WTC11 (cell line): ENCODE measurements at regions not wholly inside any gene's neighbourhood (a gene's known extent, or its start where the extent isn't known, plus 50 kb on each side); places are given as distances from the start of the nearest gene placed in this dataset.

Experiments
- ATAC-seq: fragments of 200-7000 bp; cut with Tn5 transposase; 2 replicates; pipeline ENCODE4 v1.10.0; 2021; ENCODE audit warnings: mild to moderate bottlenecking, moderate library complexity
- CTCF ChIA-PET: fragments of 300-600 bp; sonication (Branson Sonifier 250); formaldehyde crosslinking; loops from one replicate; lab custom pipeline; 2021; ENCODE audit warnings: antibody characterized with exemption; lab: Charles Lee
- POLR2A ChIA-PET: fragments of 350-600 bp; sonication (Branson Sonifier 250); formaldehyde crosslinking; loops from one replicate; lab custom pipeline; 2021; ENCODE audit warnings: antibody characterized with exemption; lab: Charles Lee
- DNase-seq: peaks from one replicate; pipeline ENCODE4 v3.0.0; 2021; ENCODE audit warnings: low spot score
- H3K27ac Mint-ChIP-seq: 2 replicates; pipeline ENCODE4 v1.8.0; 2021; ENCODE audit warnings: mixed read lengths
- H3K27me3 Mint-ChIP-seq: 2 replicates; pipeline ENCODE4 v1.8.0; 2021; ENCODE audit warnings: low read depth, mild to moderate bottlenecking, moderate library complexity, mixed read lengths
- H3K36me3 Mint-ChIP-seq: 2 replicates; pipeline ENCODE4 v1.8.0; 2021; ENCODE audit warnings: mixed read lengths
- H3K4me1 Mint-ChIP-seq: 2 replicates; pipeline ENCODE4 v1.8.0; 2022; ENCODE audit warnings: mixed read lengths
- H3K4me3 Mint-ChIP-seq: 2 replicates; pipeline ENCODE4 v1.8.0; 2021; ENCODE audit warnings: mild to moderate bottlenecking, moderate library complexity, mixed read lengths
- H3K9me3 Mint-ChIP-seq: 2 replicates; pipeline ENCODE4 v1.8.0; 2021; ENCODE audit warnings: mixed read lengths
- AFF4 ChIP-seq: sonication (generic); formaldehyde crosslinking; IDR thresholded peaks from 2 replicates; pipeline ENCODE4 v1.8.1; 2023; ENCODE audit warnings: mild to moderate bottlenecking, missing genetic modification reagents, borderline replicate concordance
- ATF1 ChIP-seq: sonication (generic); formaldehyde crosslinking; IDR thresholded peaks from 2 replicates; pipeline ENCODE4 v1.8.1; 2023; ENCODE audit warnings: mild to moderate bottlenecking, moderate library complexity, missing genetic modification reagents
- ATF6 ChIP-seq: sonication (generic); formaldehyde crosslinking; IDR thresholded peaks from 2 replicates; pipeline ENCODE4 v1.8.1; 2023; ENCODE audit warnings: mild to moderate bottlenecking, missing genetic modification reagents
- CBFB ChIP-seq: sonication (generic); formaldehyde crosslinking; IDR thresholded peaks from 2 replicates; pipeline ENCODE4 v1.8.1; 2022; ENCODE audit warnings: mild to moderate bottlenecking, low read depth, missing genetic modification reagents
- E2F4 ChIP-seq: sonication (generic); formaldehyde crosslinking; IDR thresholded peaks from 2 replicates; pipeline ENCODE4 v1.8.1; 2022; ENCODE audit warnings: low read depth, mild to moderate bottlenecking, moderate library complexity, missing genetic modification reagents, borderline replicate concordance
- ERG ChIP-seq: fragments of 250-450 bp; sonication (Bioruptor Pico); IDR thresholded peaks from 2 replicates; pipeline ENCODE4 v1.8.0; 2021; ENCODE audit warnings: mild to moderate bottlenecking
- FOXK1 ChIP-seq: sonication (generic); formaldehyde crosslinking; IDR thresholded peaks from 2 replicates; pipeline ENCODE4 v1.8.0; 2022; ENCODE audit warnings: mild to moderate bottlenecking, moderate library complexity, missing genetic modification reagents
- IRF2 ChIP-seq: sonication (generic); formaldehyde crosslinking; IDR thresholded peaks from 2 replicates; pipeline ENCODE4 v1.8.0; 2022; ENCODE audit warnings: low read depth, missing genetic modification reagents, borderline replicate concordance
- MAX ChIP-seq: sonication (generic); formaldehyde crosslinking; IDR thresholded peaks from 2 replicates; pipeline ENCODE4 v1.8.0; 2022; ENCODE audit warnings: mild to moderate bottlenecking, missing genetic modification reagents
- MYBL2 ChIP-seq: sonication (generic); formaldehyde crosslinking; IDR thresholded peaks from 2 replicates; pipeline ENCODE4 v1.8.1; 2023; ENCODE audit warnings: mild to moderate bottlenecking, moderate library complexity, missing genetic modification reagents
- NFATC4 ChIP-seq: fragments of 250-450 bp; sonication (Bioruptor Pico); IDR thresholded peaks from 2 replicates; pipeline ENCODE4 v1.9.0; 2021; ENCODE audit warnings: mild to moderate bottlenecking
- NR1H2 ChIP-seq: sonication (generic); formaldehyde crosslinking; IDR thresholded peaks from 2 replicates; pipeline ENCODE4 v1.9.0; 2021; ENCODE audit warnings: mild to moderate bottlenecking, moderate library complexity, missing genetic modification reagents
- NR2C2 ChIP-seq: sonication (generic); formaldehyde crosslinking; IDR thresholded peaks from 2 replicates; pipeline ENCODE4 v1.8.0; 2022; ENCODE audit warnings: mild to moderate bottlenecking, missing genetic modification reagents
- OVOL2 ChIP-seq: fragments of 250-450 bp; sonication (Bioruptor Pico); IDR thresholded peaks from 2 replicates; pipeline ENCODE4 v1.9.0; 2021; ENCODE audit warnings: mild to moderate bottlenecking, borderline replicate concordance
- SMAD4 ChIP-seq: sonication (generic); formaldehyde crosslinking; IDR thresholded peaks from 2 replicates; pipeline ENCODE4 v1.8.0; 2022; ENCODE audit warnings: mild to moderate bottlenecking, missing genetic modification reagents
- TEAD4 ChIP-seq: sonication (generic); formaldehyde crosslinking; IDR thresholded peaks from 2 replicates; pipeline ENCODE4 v1.8.0; 2022; ENCODE audit warnings: mild to moderate bottlenecking, missing genetic modification reagents
- ZMAT4 ChIP-seq: fragments of 250-450 bp; sonication (Bioruptor Pico); IDR thresholded peaks from 2 replicates; pipeline ENCODE4 v1.9.0; 2021; ENCODE audit warnings: mild to moderate bottlenecking
- ZNF263 ChIP-seq: sonication (generic); formaldehyde crosslinking; IDR thresholded peaks from 2 replicates; pipeline ENCODE4 v1.8.1; 2022; ENCODE audit warnings: low read depth, mild to moderate bottlenecking, moderate library complexity, missing genetic modification reagents

GRCh38 chr12:91687052-91688017 is 458.3 kb downstream of the BTG1 start (continued):
- TF ChIP-seq ZMAT4 (CRISPR knock-in tag): no peak
- no peak for TF ChIP-seq IRF2 (CRISPR knock-in tag)
- TF ChIP-seq AFF4 (CRISPR knock-in tag): no peak
- no peak for TF ChIP-seq NFATC4 (CRISPR knock-in tag)
- no peak for TF ChIP-seq E2F4 (CRISPR knock-in tag)
- TF ChIP-seq SMAD4 (CRISPR knock-in tag): no peak
- no peak for TF ChIP-seq MYBL2 (CRISPR knock-in tag)
- no peak for TF ChIP-seq OVOL2 (CRISPR knock-in tag)
- no peak for TF ChIP-seq ERG (CRISPR knock-in tag)
- TF ChIP-seq ATF1: no peak
- no peak for TF ChIP-seq ATF6 (CRISPR knock-in tag)
- no peak for TF ChIP-seq NR1H2 (CRISPR knock-in tag)

GRCh38 chr12:91685917-91686316 is 459.7 kb downstream of the BTG1 start:
- no peaks in the 10 kb centered on the region for H3K9me3 Mint-ChIP-seq
- ATAC-seq: no peak
- ChIA-PET POLR2A (no interaction called here), CTCF (no interaction called here)
- DNase-seq: no peak
- no peak overlapping the region for H3K4me3 Mint-ChIP-seq
- no peaks in the 10 kb centered on the region for H3K36me3 Mint-ChIP-seq
- H3K27ac Mint-ChIP-seq: no peak overlapping the region
- H3K27me3 Mint-ChIP-seq: no peaks in the 10 kb centered on the region
- TF ChIP-seq MAX (CRISPR knock-in tag) (no peak), TEAD4 (CRISPR knock-in tag) (no peak), NFATC4 (CRISPR knock-in tag) (no peak), CBFB (CRISPR knock-in tag) (no peak), ZNF263 (CRISPR knock-in tag) (no peak), FOXK1 (CRISPR knock-in tag) (no peak), NR2C2 (CRISPR knock-in tag) (no peak)
- TF ChIP-seq, all 79 proteins: peak for 0
- H3K4me1 Mint-ChIP-seq: no peaks in the 10 kb centered on the region
